CD14-positive monocyte (primary cell): ENCODE measurements at regions not wholly inside any gene's neighbourhood (a gene's known extent, or its start where the extent isn't known, plus 50 kb on each side); places are given as distances from the start of the nearest gene placed in this dataset.

Source experiments
- DNase-seq, 3 donors: peaks; one replicate each; pipeline ENCODE4 v3.0.0-alpha.2; 2011 to 2022
- H2AFZ ChIP-seq: 2 replicates; pipeline ENCODE4 v1.6.0; 2012; ENCODE audit warnings: mild to moderate bottlenecking, low read depth, low read length, inconsistent platforms; ENCODE audit not compliant: insufficient read depth, poor library complexity, severe bottlenecking
- H3K27ac ChIP-seq, 2 donors: 1 replicate in 1 of 2; 2 replicates in 1 of 2; pipeline ENCODE4 v1.5.1; 2012 to 2013; ENCODE audit warnings: low read length in 2 of 2, control low read depth in 1 of 2, inconsistent platforms in 1 of 2, low read depth in 1 of 2, mild to moderate bottlenecking in 1 of 2
- H3K27me3 ChIP-seq, 2 donors: one replicate each; pipeline versions ENCODE4 v1.6.0 to v1.6.1; 2011 to 2013; ENCODE audit warnings: low read length in 2 of 2; ENCODE audit not compliant: control insufficient read depth in 2 of 2, insufficient read depth in 2 of 2
- H3K36me3 ChIP-seq, 2 donors: replicated peaks in 1 of 2; 1 replicate in 1 of 2; 2 replicates in 1 of 2; pipeline versions ENCODE4 v1.5.1 to v1.6.1; 2012 to 2013; ENCODE audit warnings: low read length in 2 of 2, control low read depth in 1 of 2, inconsistent platforms in 1 of 2, mild to moderate bottlenecking in 1 of 2; ENCODE audit not compliant: insufficient read depth in 2 of 2, control insufficient read depth in 1 of 2
- H3K4me1 ChIP-seq, 2 donors: 1 replicate in 1 of 2; 2 replicates in 1 of 2; pipeline versions ENCODE4 v1.5.1 to v1.6.1; 2012 to 2013; ENCODE audit warnings: low read length in 2 of 2, control low read depth in 1 of 2, inconsistent platforms in 1 of 2, mild to moderate bottlenecking in 1 of 2, moderate library complexity in 1 of 2; ENCODE audit not compliant: insufficient read depth in 2 of 2, control insufficient read depth in 1 of 2
- H3K4me2 ChIP-seq: replicated peaks from 2 replicates; pipeline ENCODE3; 2012; ENCODE audit warnings: low read length, moderate library complexity, mild to moderate bottlenecking; ENCODE audit not compliant: poor library complexity, severe bottlenecking; ENCODE audit errors: extremely low read depth
- H3K4me3 ChIP-seq, 3 experiments: fragments of 200-600 bp in 1 of 3; sonication (generic) in 1 of 3; replicated peaks in 1 of 3; 1 replicate in 2 of 3; 2 replicates in 1 of 3; pipeline ENCODE4 v1.5.1; 2011 to 2013; ENCODE audit warnings: low read length in 3 of 3, mild to moderate bottlenecking in 3 of 3, control low read depth in 2 of 3, low read depth in 2 of 3, inconsistent platforms in 1 of 3, moderate library complexity in 1 of 3
- H3K79me2 ChIP-seq: 2 replicates; pipeline ENCODE4 v1.6.0; 2012; ENCODE audit warnings: mild to moderate bottlenecking, control low read depth, inconsistent platforms, low read length, moderate library complexity; ENCODE audit not compliant: insufficient read depth
- H3K9ac ChIP-seq: 2 replicates; pipeline ENCODE4 v1.6.0; 2017; ENCODE audit warnings: low read length, mild to moderate bottlenecking; ENCODE audit not compliant: insufficient read depth, poor library complexity, severe bottlenecking
- H3K9me3 ChIP-seq, 2 donors: replicated peaks in 1 of 2; 1 replicate in 1 of 2; 2 replicates in 1 of 2; pipeline versions ENCODE4 v1.5.1 to v1.6.1; 2012 to 2013; ENCODE audit warnings: low read length in 2 of 2, control low read depth in 1 of 2; ENCODE audit not compliant: control insufficient read depth in 1 of 2, insufficient read depth in 1 of 2
- H4K20me1 ChIP-seq: 2 replicates; pipeline ENCODE4 v1.6.0; 2012; ENCODE audit warnings: mild to moderate bottlenecking, low read length, control low read depth, moderate library complexity; ENCODE audit not compliant: insufficient read depth
- H3K27ac Mint-ChIP-seq, 7 donors: one replicate each; pipeline ENCODE4 v1.8.0; 2020; ENCODE audit warnings: mild to moderate bottlenecking in 7 of 7, mixed read lengths in 7 of 7, moderate library complexity in 6 of 7, inconsistent platforms in 2 of 7
- H3K27me3 Mint-ChIP-seq, 3 donors: one replicate each; pipeline ENCODE4 v1.8.0; 2021 to 2022; ENCODE audit warnings: low read depth in 3 of 3, mild to moderate bottlenecking in 3 of 3, mixed read lengths in 3 of 3, moderate library complexity in 3 of 3, inconsistent platforms in 1 of 3
- H3K36me3 Mint-ChIP-seq, 2 donors: one replicate each; pipeline ENCODE4 v1.8.0; 2020; ENCODE audit warnings: mixed read lengths in 2 of 2, inconsistent platforms in 1 of 2, mild to moderate bottlenecking in 1 of 2
- H3K4me1 Mint-ChIP-seq: one replicate; pipeline ENCODE4 v1.8.0; 2020; ENCODE audit warnings: mild to moderate bottlenecking, mixed read lengths
- H3K4me3 Mint-ChIP-seq, 2 donors: one replicate each; pipeline ENCODE4 v1.8.0; 2020; ENCODE audit warnings: mild to moderate bottlenecking in 2 of 2, mixed read lengths in 2 of 2, moderate library complexity in 1 of 2
- H3K9me3 Mint-ChIP-seq, 7 donors: one replicate each; pipeline ENCODE4 v1.8.0; 2020 to 2022; ENCODE audit warnings: mixed read lengths in 7 of 7, mild to moderate bottlenecking in 6 of 7, moderate library complexity in 6 of 7, inconsistent platforms in 2 of 7
- WGBS: methylation state at CpG from one replicate; pipeline ENCODE4 v1.1.5; 2013; ENCODE audit warnings: missing lambda C conversion rate; ENCODE audit not compliant: insufficient coverage; 5-methylcytosine and 5-hydroxymethylcytosine counted together
- intact Hi-C, 2 donors: fragments of 100-400 bp; cut with micrococcal nuclease; formaldehyde crosslinking; loops; one replicate each; pipeline versions ENCODE4 v1.15.0 to v1.15.1; 2023
- TF ChIP-seq, protein P1 (sequence below): fragments of 200-600 bp; IDR thresholded peaks from one replicate; pipeline ENCODE4 v1.8.0; 2022; ENCODE audit warnings: antibody characterized with exemption, mild to moderate bottlenecking

DNA sequence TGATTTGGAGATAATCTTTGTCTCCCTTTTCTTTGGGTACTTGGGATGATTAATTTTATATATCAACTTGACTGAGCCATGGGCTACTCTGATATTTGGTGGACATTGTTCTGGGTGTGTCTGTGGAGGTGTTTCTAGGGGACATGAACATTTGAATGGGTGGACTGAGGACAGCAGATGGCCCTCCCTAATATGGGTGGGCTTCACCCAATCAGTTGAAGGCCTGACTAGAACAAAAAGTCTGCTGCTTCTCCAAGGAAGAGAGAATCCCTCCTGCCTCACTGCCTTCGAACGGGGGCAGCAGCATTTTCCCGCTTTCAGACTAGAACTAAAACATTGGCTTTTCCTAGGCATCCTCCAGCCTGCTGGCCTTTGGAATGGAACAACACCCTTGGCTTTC lies 73.9 kb upstream of the EMX2 start:
- Histone ChIP-seq H3K79me2 (no peaks in the 10 kb centered on the region), H3K4me1 (no peaks in the 10 kb centered on the region), H3K9ac (no peak overlapping the region), H3K27ac (no peak overlapping the region), H4K20me1 (no peaks in the 10 kb centered on the region), H3K4me2 (no peak overlapping the region), H3K4me3 (no peak overlapping the region), H3K9me3 (no peaks in the 10 kb centered on the region), H3K36me3 (no peaks in the 10 kb centered on the region), H3K27me3 (peaks cover 0 to 6% of the 10 kb centered on the region in 2 donors), H2AFZ (no peak overlapping the region)
- intact Hi-C loops, result no loop called here
- Mint-ChIP-seq H3K4me1 (peaks cover 3% of the 10 kb centered on the region), H3K9me3 (peaks cover 0 to 3% (median 0%) of the 10 kb centered on the region in 7 donors), H3K4me3 (no peak overlapping the region), H3K36me3 (no peaks in the 10 kb centered on the region), H3K27me3 (peaks cover 16 to 21% (median 19%) of the 10 kb centered on the region in 3 donors), H3K27ac (no peak overlapping the region)
- no CpG with 5 or more reads among the region's 3 CpGs for WGBS
- DNase-seq, result no peak
- TF ChIP-seq, protein P1, sequence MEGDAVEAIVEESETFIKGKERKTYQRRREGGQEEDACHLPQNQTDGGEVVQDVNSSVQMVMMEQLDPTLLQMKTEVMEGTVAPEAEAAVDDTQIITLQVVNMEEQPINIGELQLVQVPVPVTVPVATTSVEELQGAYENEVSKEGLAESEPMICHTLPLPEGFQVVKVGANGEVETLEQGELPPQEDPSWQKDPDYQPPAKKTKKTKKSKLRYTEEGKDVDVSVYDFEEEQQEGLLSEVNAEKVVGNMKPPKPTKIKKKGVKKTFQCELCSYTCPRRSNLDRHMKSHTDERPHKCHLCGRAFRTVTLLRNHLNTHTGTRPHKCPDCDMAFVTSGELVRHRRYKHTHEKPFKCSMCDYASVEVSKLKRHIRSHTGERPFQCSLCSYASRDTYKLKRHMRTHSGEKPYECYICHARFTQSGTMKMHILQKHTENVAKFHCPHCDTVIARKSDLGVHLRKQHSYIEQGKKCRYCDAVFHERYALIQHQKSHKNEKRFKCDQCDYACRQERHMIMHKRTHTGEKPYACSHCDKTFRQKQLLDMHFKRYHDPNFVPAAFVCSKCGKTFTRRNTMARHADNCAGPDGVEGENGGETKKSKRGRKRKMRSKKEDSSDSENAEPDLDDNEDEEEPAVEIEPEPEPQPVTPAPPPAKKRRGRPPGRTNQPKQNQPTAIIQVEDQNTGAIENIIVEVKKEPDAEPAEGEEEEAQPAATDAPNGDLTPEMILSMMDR, result no peak

DNA sequence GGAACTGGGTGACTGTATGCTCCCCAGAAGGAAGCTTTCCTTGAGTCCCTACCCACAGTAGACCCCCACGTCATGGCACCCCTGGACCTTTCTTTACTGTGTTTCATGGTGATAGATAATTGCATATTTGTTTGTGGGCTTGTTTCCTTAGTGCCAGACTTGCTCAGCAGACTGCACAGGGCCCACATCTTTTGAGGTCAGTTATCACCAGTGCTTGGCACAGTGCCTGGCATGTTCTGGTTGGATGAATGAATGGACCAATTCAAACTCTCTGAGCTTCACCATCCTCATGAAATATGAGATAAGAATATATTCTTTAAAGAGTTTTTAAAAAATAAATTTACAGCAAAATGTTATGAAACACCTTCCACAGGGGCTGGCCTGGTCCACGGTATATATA lies 78.4 kb upstream of the EMX2 start:
- Mint-ChIP-seq H3K4me3 (no peak overlapping the region), H3K27ac (no peak overlapping the region), H3K36me3 (no peaks in the 10 kb centered on the region), H3K4me1 (peaks cover 13% of the 10 kb centered on the region), H3K27me3 (peaks cover 2 to 8% (median 3%) of the 10 kb centered on the region in 3 donors), H3K9me3 (peaks cover 3 to 7% (median 4%) of the 10 kb centered on the region in 7 donors)
- Histone ChIP-seq H3K9ac (no peak overlapping the region), H3K4me1 (peaks cover 0 to 4% of the 10 kb centered on the region in 2 donors), H3K4me2 (no peak overlapping the region), H3K9me3 (peaks cover 0 to 3% of the 10 kb centered on the region in 2 donors), H3K27ac (no peak overlapping the region), H4K20me1 (no peaks in the 10 kb centered on the region), H3K27me3 (no peaks in the 10 kb centered on the region), H2AFZ (no peak overlapping the region), H3K4me3 (no peak overlapping the region), H3K79me2 (no peaks in the 10 kb centered on the region), H3K36me3 (no peaks in the 10 kb centered on the region)
- intact Hi-C loops, result no loop called here
- no peak for DNase-seq
- TF ChIP-seq, protein P1, result no peak
- WGBS, result no CpG with 5 or more reads among the region's 2 CpGs
